Karpas-422 (cell line): ENCODE measurements at regions not wholly inside any gene's neighbourhood (a gene's known extent, or its start where the extent isn't known, plus 50 kb on each side); places are given as distances from the start of the nearest gene placed in this dataset. TPM values are rescaled to one million over a fixed set of nuclear protein-coding genes. Genes with fewer than 3 reads are reported as not detected.

ENCODE experiments used
- DNase-seq: peaks from one replicate; pipeline ENCODE4 v3.0.0-alpha.2; 2015
- H2AFZ ChIP-seq: fragments of 200-600 bp; sonication (generic); 2 replicates; pipeline ENCODE4 v1.6.1; 2014; ENCODE audit warnings: antibody characterized with exemption, low read length, mixed read lengths
- H3K27ac ChIP-seq: fragments of 200-600 bp; sonication (generic); 2 replicates; pipeline ENCODE4 v1.5.1; 2014; ENCODE audit warnings: mild to moderate bottlenecking, low read length, moderate library complexity
- H3K27me3 ChIP-seq: fragments of 200-600 bp; sonication (generic); 2 replicates; pipeline ENCODE4 v1.6.1; 2014; ENCODE audit warnings: low read length, mixed read lengths
- H3K36me3 ChIP-seq: fragments of 200-600 bp; sonication (generic); 2 replicates; pipeline ENCODE4 v1.6.1; 2014; ENCODE audit warnings: low read length, mixed read lengths; ENCODE audit not compliant: insufficient read depth
- H3K4me1 ChIP-seq: fragments of 200-600 bp; sonication (generic); 2 replicates; pipeline ENCODE4 v1.6.1; 2014; ENCODE audit warnings: mild to moderate bottlenecking, low read length, mixed read lengths
- H3K4me2 ChIP-seq: fragments of 200-600 bp; sonication (generic); 2 replicates; pipeline ENCODE4 v1.6.1; 2014; ENCODE audit warnings: low read length, low read depth, mild to moderate bottlenecking; ENCODE audit not compliant: poor library complexity, severe bottlenecking
- H3K4me3 ChIP-seq: fragments of 200-600 bp; sonication (generic); 2 replicates; pipeline ENCODE4 v1.5.1; 2014; ENCODE audit warnings: mild to moderate bottlenecking, antibody characterized with exemption, low read length, mixed read lengths
- H3K79me2 ChIP-seq: fragments of 200-600 bp; sonication (generic); 2 replicates; pipeline ENCODE4 v1.6.1; 2014; ENCODE audit warnings: mild to moderate bottlenecking, low read length, mixed read lengths
- H3K9ac ChIP-seq: fragments of 200-600 bp; sonication (generic); 2 replicates; pipeline ENCODE4 v1.6.0; 2014; ENCODE audit warnings: low read length
- H3K9me2 ChIP-seq: fragments of 200-600 bp; sonication (generic), shearing (Covaris generic); replicated peaks from 2 replicates; pipeline ENCODE4 v1.6.0; 2014; ENCODE audit warnings: mild to moderate bottlenecking, low read length, moderate library complexity; ENCODE audit not compliant: insufficient read depth
- H3K9me3 ChIP-seq: fragments of 300-700, 200-600 bp; sonication (generic); 2 replicates; pipeline ENCODE4 v1.6.1; 2014; ENCODE audit warnings: low read length, mixed read lengths
- H4K20me1 ChIP-seq: fragments of 200-600 bp; sonication (generic); 2 replicates; pipeline ENCODE4 v1.6.1; 2014; ENCODE audit warnings: mild to moderate bottlenecking, antibody characterized with exemption, low read length, low read depth; ENCODE audit not compliant: insufficient read depth
- small RNA-seq: library from RNA; depleted of rRNA; stranded (forward); fragments of <200 nt; gene quantifications from one replicate; pipeline ENCODE3, GENCODE V24; 2014

DNA sequence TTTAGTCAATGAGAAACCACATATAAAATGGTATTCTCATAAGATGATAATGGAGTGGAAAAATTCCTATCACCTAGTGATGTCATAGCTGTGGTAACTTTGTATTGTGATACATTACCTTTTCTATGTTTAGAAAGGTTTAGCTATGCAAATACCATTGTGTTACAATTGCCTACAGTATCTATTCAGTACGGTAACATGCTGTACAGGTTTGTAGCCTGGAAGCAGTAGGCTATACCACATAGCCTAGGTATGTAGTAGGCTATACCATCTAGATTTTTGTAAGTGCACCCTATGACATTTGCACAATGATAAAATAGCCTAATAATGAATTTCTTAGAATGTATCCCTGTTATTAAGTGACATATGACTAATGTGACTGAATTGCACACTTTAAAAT is 50.5 kb upstream of the CCDC196 start:
- H3K9ac ChIP-seq = no peak overlapping the region
- H3K4me3 ChIP-seq = no peak overlapping the region
- no peak overlapping the region for H3K27ac ChIP-seq
- H3K4me1 ChIP-seq = no peaks in the 10 kb centered on the region
- DNase-seq = no peak
- H3K9me2 ChIP-seq = no peaks in the 10 kb centered on the region
- no peak overlapping the region for H2AFZ ChIP-seq
- no peak overlapping the region for H3K4me2 ChIP-seq
- no peaks in the 10 kb centered on the region for H3K27me3 ChIP-seq
- no peaks in the 10 kb centered on the region for H4K20me1 ChIP-seq
- no peaks in the 10 kb centered on the region for H3K36me3 ChIP-seq
- H3K9me3 ChIP-seq = peaks cover 14% of the 10 kb centered on the region; the same call in 1 of the 2 replicates
- no peaks in the 10 kb centered on the region for H3K79me2 ChIP-seq

Small RNAs in the stretch of these regions (small RNA-seq; reads per million reads assigned to genes)
- not detected for gene RF00019
